H1 (cell line): ENCODE measurements at regions not wholly inside any gene's neighbourhood (a gene's known extent, or its start where the extent isn't known, plus 50 kb on each side); places are given as distances from the start of the nearest gene placed in this dataset.

Experiments
- CHD2 ChIP-seq: IDR thresholded peaks from 2 replicates; pipeline ENCODE4 v1.6.1; 2012; ENCODE audit warnings: low read length, improper control_type of control experiment
- GABPA ChIP-seq: IDR thresholded peaks from 2 replicates; pipeline ENCODE4 v1.6.1; 2011; ENCODE audit warnings: mild to moderate bottlenecking, low read length, moderate library complexity, borderline replicate concordance; ENCODE audit not compliant: insufficient read depth
- POLR2AphosphoS5 ChIP-seq: IDR thresholded peaks from 2 replicates; pipeline ENCODE4 v1.6.1; 2011; ENCODE audit warnings: low read depth, low read length
- SP4 ChIP-seq: IDR thresholded peaks from 2 replicates; pipeline ENCODE4 v1.6.1; 2012; ENCODE audit warnings: low read length, inconsistent platforms

- TF ChIP-seq SP4 (no peak), POLR2AphosphoS5 (no peak), CHD2 (no peak), GABPA (no peak)
Observed at GRCh38 chr5:119879446-119879845, 250.1 kb downstream of the FAM170A start (continued).
